SJCRH30 (cell line): ENCODE measurements at regions not wholly inside any gene's neighbourhood (a gene's known extent, or its start where the extent isn't known, plus 50 kb on each side); places are given as distances from the start of the nearest gene placed in this dataset.
A peak's percentile ranks its signal among the peaks of the same experiment; 100 is the strongest.
"Not testable (repeated sequence)": the region's sequence is repeated elsewhere in the genome, so short reads cannot be mapped to it uniquely, and the experiment has no call there.

Source experiments
- DNase-seq, 2 experiments: peaks; one replicate each; pipeline ENCODE4 v3.0.0-alpha.2; 2015 to 2020
- H3K27ac ChIP-seq: fragments of 250-450 bp; sonication (Bioruptor Pico); 2 replicates; pipeline ENCODE4 v1.5.1; 2020; ENCODE audit warnings: mild to moderate bottlenecking, moderate library complexity
- H3K27me3 ChIP-seq: fragments of 250-450 bp; sonication (Bioruptor Pico); 2 replicates; pipeline ENCODE4 v1.5.1; 2020; ENCODE audit warnings: mild to moderate bottlenecking, moderate library complexity
- H3K36me3 ChIP-seq: fragments of 250-450 bp; sonication (Bioruptor Pico); 2 replicates; pipeline ENCODE4 v1.5.1; 2020; ENCODE audit warnings: mild to moderate bottlenecking, moderate library complexity
- H3K4me1 ChIP-seq: fragments of 250-450 bp; sonication (Bioruptor Pico); 2 replicates; pipeline ENCODE4 v1.5.1; 2020; ENCODE audit warnings: mild to moderate bottlenecking, moderate library complexity
- H3K4me3 ChIP-seq: fragments of 250-450 bp; sonication (Bioruptor Pico); 2 replicates; pipeline ENCODE4 v1.5.1; 2020; ENCODE audit warnings: mild to moderate bottlenecking, moderate library complexity
- H3K9me3 ChIP-seq: fragments of 250-450 bp; sonication (Bioruptor Pico); replicated peaks from 2 replicates; pipeline ENCODE4 v1.5.1; 2020; ENCODE audit warnings: mild to moderate bottlenecking, moderate library complexity

DNA sequence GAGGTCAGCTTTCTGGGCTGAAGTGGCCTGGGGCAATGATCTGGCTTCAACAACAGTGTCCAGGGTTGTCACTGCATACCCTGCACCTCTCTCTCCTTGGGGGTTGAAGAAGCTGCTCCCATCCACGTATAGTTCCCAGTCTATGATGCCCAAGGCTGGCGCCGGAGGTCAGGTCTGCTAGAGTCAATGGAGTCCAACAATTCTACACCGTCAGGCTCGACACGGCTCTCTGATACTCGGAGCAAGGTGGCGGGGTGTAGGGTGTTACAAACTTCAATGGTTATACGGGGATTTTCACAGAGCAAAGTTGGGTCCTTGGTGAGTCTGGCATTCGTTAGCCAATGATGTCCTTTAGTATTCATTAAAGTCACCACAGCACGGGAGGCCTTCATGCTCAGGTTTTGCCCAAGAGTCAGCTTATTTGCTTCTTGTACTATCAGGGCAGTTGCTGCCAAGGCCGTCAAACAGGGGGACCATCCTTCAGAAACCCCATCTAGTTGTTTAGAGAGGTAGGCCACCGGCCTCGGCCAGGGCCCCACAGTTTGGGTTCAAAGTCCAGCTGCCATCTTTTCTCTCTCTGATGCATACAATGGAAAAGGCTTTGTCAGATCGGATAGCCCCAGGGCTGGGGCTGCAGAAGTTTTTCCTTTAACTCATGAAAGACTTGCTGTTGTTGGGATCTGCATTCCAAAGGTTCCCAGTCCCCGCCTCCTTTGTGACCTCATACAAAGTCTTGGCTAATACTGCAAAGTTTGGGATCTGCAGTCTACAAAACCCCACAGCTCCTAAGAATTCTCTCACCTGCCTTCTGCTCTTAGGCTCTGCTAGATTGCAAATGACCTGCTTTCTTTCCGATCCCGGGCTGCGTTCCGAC, 128.1 kb downstream of the ADRA2C start:
- H3K27ac ChIP-seq, H3K27me3 ChIP-seq, H3K36me3 ChIP-seq, H3K4me1 ChIP-seq, H3K4me3 ChIP-seq, H3K9me3 ChIP-seq, DNase-seq: not testable (repeated sequence)

DNA sequence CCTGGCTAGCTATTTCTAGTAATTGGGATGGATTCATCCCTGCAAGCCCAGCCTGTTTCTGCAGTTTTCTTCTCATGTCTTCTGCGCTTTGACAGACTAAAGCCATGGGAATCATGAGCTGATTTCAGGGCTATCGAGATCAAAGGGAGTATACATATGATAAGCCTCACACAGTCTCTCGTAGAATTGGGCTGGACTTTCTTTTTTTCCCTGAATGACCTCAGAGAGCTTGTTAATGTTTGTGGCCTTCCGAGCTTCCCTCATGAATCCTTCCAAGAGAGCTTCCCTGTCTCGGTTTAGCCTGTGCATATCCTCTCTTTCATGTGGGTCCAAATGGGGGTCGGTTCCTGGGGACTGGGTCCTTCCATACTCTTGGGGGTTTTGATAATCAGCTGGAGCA, 130.3 kb downstream of the ADRA2C start:
- no peaks in the 10 kb centered on the region for H3K4me1 ChIP-seq
- no peaks in the 10 kb centered on the region for H3K27me3 ChIP-seq
- no peak overlapping the region for H3K27ac ChIP-seq
- no peaks in the 10 kb centered on the region for H3K36me3 ChIP-seq
- H3K4me3 ChIP-seq, result no peak overlapping the region
- H3K9me3 ChIP-seq, result no peaks in the 10 kb centered on the region
- no peak for DNase-seq

- not testable (repeated sequence) for H3K4me3 ChIP-seq, H3K4me1 ChIP-seq, H3K27me3 ChIP-seq, H3K36me3 ChIP-seq, DNase-seq, H3K27ac ChIP-seq, H3K9me3 ChIP-seq
Measured at GRCh38 chr4:3896871-3897578, 130.8 kb downstream of the ADRA2C start.

- H3K27ac ChIP-seq, result no peak overlapping the region
- DNase-seq, result no peak
- H3K4me1 ChIP-seq, result no peaks in the 10 kb centered on the region
- no peaks in the 10 kb centered on the region for H3K9me3 ChIP-seq
- no peak overlapping the region for H3K4me3 ChIP-seq
- no peaks in the 10 kb centered on the region for H3K27me3 ChIP-seq
- H3K36me3 ChIP-seq, result no peaks in the 10 kb centered on the region
Measured at GRCh38 chr4:3898098-3898497, 131.9 kb downstream of the ADRA2C start.

- not testable (repeated sequence) for H3K36me3 ChIP-seq, H3K27ac ChIP-seq, H3K27me3 ChIP-seq, H3K4me1 ChIP-seq, H3K9me3 ChIP-seq, DNase-seq, H3K4me3 ChIP-seq
Measured at GRCh38 chr4:3898928-3899327, 132.7 kb downstream of the ADRA2C start.

- H3K27me3 ChIP-seq, H3K9me3 ChIP-seq, DNase-seq, H3K4me3 ChIP-seq, H3K36me3 ChIP-seq, H3K4me1 ChIP-seq, H3K27ac ChIP-seq: not testable (repeated sequence)
Measured at GRCh38 chr4:3904264-3904955, 138.2 kb downstream of the ADRA2C start.

- DNase-seq, H3K9me3 ChIP-seq, H3K27ac ChIP-seq, H3K27me3 ChIP-seq, H3K4me1 ChIP-seq, H3K36me3 ChIP-seq, H3K4me3 ChIP-seq: not testable (repeated sequence)
Measured at GRCh38 chr4:3909616-3910015, 143.4 kb downstream of the ADRA2C start.

GRCh38 chr4:3910161-3910950, 144.2 kb downstream of the ADRA2C start:
- H3K9me3 ChIP-seq, H3K36me3 ChIP-seq, H3K27ac ChIP-seq, H3K4me3 ChIP-seq, H3K4me1 ChIP-seq, H3K27me3 ChIP-seq, DNase-seq: not testable (repeated sequence)

DNA sequence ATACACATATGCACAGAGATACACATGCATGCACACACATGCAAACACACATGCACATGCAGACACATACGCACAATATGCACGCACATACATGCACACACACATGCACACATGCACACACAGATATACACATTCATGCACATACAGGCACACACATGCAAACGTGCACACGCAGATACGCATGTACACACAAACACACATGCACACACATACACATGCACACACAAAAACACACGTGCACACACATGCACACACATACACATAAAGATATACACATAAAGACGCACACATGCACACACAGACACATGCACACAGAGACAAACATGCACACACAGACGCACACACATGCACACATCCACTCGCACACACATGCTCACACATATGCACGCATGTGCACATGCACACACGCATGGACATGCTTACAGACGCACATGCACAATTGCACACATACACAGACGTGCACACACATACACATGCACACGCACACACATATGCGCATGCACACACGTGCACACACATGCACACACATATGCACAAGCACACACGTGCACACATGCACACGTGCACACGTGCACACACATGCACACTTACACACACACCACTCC, 145.2 kb downstream of the ADRA2C start:
- H3K27me3 ChIP-seq, result no peaks in the 10 kb centered on the region
- H3K4me3 ChIP-seq, result no peak overlapping the region
- DNase-seq, result no peak
- no peaks in the 10 kb centered on the region for H3K4me1 ChIP-seq
- H3K9me3 ChIP-seq, result peaks cover 3% of the 10 kb centered on the region; the same call in 1 of the 2 replicates
- H3K27ac ChIP-seq, result no peak overlapping the region
- H3K36me3 ChIP-seq, result no peaks in the 10 kb centered on the region

DNA sequence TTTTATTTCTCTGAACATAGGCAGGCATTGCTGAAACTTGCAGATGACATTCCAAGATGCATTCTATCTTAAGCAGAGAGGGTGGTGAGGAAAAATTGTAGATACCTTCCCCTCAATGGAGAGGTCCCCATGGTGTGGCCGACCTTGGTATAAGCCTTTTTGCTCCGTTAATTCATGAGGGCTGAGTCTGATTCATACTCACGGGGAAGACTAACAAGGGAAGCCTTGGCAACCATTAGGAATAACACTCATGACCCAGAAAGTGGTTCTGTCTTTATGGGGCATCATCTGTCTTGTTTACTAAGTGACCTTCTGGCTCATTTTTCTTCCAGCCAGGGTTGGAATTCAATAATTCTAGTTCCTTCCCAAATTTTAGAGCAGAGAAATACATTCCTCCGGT, 148.3 kb downstream of the ADRA2C start:
- H3K36me3 ChIP-seq, H3K9me3 ChIP-seq, H3K27me3 ChIP-seq, H3K27ac ChIP-seq, DNase-seq, H3K4me1 ChIP-seq, H3K4me3 ChIP-seq: not testable (repeated sequence)

DNA sequence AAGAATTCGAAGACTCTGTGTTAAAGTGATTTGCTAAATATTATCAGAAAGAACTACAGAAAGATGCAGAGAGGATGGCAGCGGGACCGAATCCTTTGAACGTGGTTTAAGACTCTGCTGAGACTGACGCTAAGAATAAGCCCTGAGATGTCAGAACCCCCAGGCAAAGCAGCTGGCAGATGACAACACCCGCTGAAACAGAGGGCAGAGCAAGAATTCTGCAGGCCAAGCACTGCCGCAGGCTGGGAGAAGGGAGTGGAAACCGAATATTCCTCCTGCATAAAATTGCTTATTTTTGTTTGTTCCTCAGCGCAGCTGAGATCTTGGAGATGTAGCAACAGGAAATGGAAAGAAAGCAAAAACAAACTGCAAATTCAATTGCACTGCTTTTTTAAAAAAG, 153.3 kb downstream of the ADRA2C start:
- not testable (repeated sequence) for H3K27ac ChIP-seq, H3K4me1 ChIP-seq, H3K27me3 ChIP-seq, H3K9me3 ChIP-seq, H3K4me3 ChIP-seq, H3K36me3 ChIP-seq
- DNase-seq, result peak in 1 of 2 experiments; percentile 26

GRCh38 chr4:3921902-3922301, 155.7 kb downstream of the ADRA2C start:
- not testable (repeated sequence) for H3K27ac ChIP-seq, H3K4me3 ChIP-seq, H3K27me3 ChIP-seq, DNase-seq, H3K4me1 ChIP-seq, H3K9me3 ChIP-seq, H3K36me3 ChIP-seq

DNA sequence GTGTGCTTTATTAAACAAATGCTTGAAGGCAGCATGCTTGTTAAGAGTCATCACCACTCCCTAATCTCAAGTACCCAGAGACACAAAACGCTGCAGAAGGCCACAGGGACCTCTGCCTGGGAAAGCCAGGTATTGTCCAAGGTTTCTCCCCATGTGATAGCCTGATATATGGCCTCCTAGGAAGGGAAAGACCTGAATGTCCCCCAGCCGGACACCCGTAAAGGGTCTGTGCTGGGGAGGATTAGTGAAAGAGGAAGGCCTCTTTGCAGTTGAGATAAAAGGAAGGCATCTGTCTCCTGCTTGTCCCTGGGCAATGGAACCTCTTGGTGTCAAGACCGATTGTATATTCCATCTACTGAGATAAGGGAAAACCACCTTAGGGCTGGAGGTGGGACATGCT, 159.7 kb downstream of the ADRA2C start:
- not testable (repeated sequence) for H3K27me3 ChIP-seq, H3K36me3 ChIP-seq, H3K4me3 ChIP-seq, H3K9me3 ChIP-seq, H3K27ac ChIP-seq, H3K4me1 ChIP-seq, DNase-seq

DNA sequence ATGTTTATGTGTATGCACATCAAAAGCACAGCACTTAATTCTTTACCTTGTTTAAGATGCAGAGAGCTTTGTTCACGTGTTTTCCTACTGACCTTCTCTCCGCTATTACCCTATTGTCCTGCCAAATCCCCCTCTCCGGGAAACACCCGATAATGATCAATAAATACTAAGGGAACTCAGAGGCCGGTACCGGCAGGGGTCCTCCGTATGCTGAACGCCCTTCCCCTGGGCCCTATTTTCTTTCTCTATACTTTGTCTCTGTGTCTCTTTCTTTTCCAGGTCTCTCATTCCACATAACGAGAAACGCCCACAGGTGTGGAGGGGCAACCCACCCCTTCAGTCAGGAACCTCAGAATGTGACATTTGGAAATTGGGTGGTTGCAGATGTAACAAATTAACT, 160.1 kb downstream of the ADRA2C start:
- not testable (repeated sequence) for H3K27me3 ChIP-seq, DNase-seq, H3K27ac ChIP-seq

More for the DNA sequence above, 160.1 kb downstream of the ADRA2C start:
- H3K4me1 ChIP-seq, H3K36me3 ChIP-seq, H3K4me3 ChIP-seq, H3K9me3 ChIP-seq: not testable (repeated sequence)
